GM23338 (cell line): ENCODE measurements at regions not wholly inside any gene's neighbourhood (a gene's known extent, or its start where the extent isn't known, plus 50 kb on each side); places are given as distances from the start of the nearest gene placed in this dataset.

Experiments used
- CREB1 ChIP-seq: fragments of 250-450 bp; sonication (Bioruptor Pico); IDR thresholded peaks from 2 replicates; pipeline ENCODE4 v1.5.0; 2020; ENCODE audit warnings: low read depth, mild to moderate bottlenecking, moderate library complexity
- CTCF ChIP-seq, 2 experiments: fragments of 200-600 bp in 1 of 2; sonication (generic) in 1 of 2; conservative IDR thresholded peaks; 2 replicates each; pipeline versions ENCODE4 v1.5.1 to v1.6.1; 2016 to 2017; ENCODE audit warnings: antibody characterized with exemption in 2 of 2, low read depth in 2 of 2, mild to moderate bottlenecking in 2 of 2, moderate library complexity in 1 of 2
- EZH2 ChIP-seq: fragments of 200-600 bp; sonication (generic); IDR thresholded peaks from one replicate; pipeline ENCODE4 v1.8.0; 2017; ENCODE audit warnings: antibody characterized with exemption, mild to moderate bottlenecking, low read depth; ENCODE audit not compliant: unreplicated experiment
- EZH2phosphoT487 ChIP-seq: fragments of 200-600 bp; sonication (generic); IDR thresholded peaks from one replicate; pipeline ENCODE4 v1.8.1; 2018; ENCODE audit warnings: antibody characterized with exemption; ENCODE audit not compliant: unreplicated experiment
- JUNB ChIP-seq: IDR thresholded peaks from one replicate; pipeline ENCODE4 v1.6.1; 2016; ENCODE audit warnings: antibody characterized with exemption; ENCODE audit not compliant: unreplicated experiment
- POLR2AphosphoS5 ChIP-seq: IDR thresholded peaks from 2 replicates; pipeline ENCODE4 v1.6.1; 2016; ENCODE audit warnings: antibody characterized with exemption, low read depth
- REST ChIP-seq: IDR thresholded peaks from one replicate; pipeline ENCODE4 v1.6.1; 2018; ENCODE audit warnings: antibody characterized with exemption; ENCODE audit not compliant: unreplicated experiment
- STAT1 ChIP-seq: IDR thresholded peaks from one replicate; pipeline ENCODE4 v1.6.1; 2016; ENCODE audit warnings: antibody characterized with exemption; ENCODE audit not compliant: unreplicated experiment
- ZNF331 ChIP-seq: fragments of 250-450 bp; sonication (Bioruptor Pico); IDR thresholded peaks from 2 replicates; pipeline ENCODE4 v1.5.0; 2020; ENCODE audit warnings: low read depth, mild to moderate bottlenecking, moderate library complexity
- TF ChIP-seq, protein P1 (sequence below): IDR thresholded peaks from 2 replicates; pipeline ENCODE4 v1.6.1; 2016; ENCODE audit warnings: antibody characterized with exemption

DNA sequence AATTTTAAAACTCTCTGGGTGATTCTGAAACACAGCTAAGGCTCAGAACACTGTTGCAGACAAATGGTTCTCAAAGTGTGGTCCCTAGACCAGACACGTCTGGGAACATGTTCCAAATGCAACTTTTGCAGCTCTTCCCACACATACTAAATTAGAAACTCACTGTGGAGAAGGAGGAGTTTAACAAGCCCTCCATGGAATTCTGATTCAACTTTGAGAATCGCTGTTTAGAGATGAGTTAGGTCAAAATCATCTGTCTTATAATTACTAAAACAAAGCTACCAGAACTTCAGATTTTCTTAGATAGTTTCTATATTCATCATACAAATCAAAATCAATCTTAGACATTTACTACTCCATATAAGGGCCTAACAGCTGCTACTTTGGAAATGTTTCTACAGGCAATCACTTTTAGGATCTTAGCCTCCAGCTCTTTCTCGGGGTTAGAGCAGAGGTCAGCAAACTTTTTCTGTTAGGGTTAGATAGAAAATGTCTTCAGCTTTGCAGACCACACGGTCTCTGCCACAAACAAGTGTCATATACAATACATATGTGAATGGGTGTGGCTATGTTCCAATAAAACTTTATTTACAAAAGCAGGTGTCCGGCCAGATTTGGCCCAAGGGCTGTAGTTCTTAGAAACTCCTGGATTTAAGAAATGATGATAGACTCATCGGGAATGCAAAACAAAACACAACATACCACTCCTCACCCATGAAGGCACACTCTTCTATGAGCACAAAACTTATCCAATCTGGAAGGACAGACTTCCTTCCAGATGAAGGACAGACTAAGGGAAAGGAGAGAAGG is 50.0 kb upstream of the ARHGAP18 start:
- TF ChIP-seq POLR2AphosphoS5 (no peak), CTCF (conservative IDR thresholded peaks at IDR 0.05; ENCODE audit: low read depth in 2 of 2) (no peak), EZH2phosphoT487 (no peak), REST (no peak), ZNF331 (no peak), JUNB (no peak), CREB1 (CRISPR knock-in tag) (no peak), EZH2 (no peak), STAT1 (no peak)
- TF ChIP-seq, protein P1, sequence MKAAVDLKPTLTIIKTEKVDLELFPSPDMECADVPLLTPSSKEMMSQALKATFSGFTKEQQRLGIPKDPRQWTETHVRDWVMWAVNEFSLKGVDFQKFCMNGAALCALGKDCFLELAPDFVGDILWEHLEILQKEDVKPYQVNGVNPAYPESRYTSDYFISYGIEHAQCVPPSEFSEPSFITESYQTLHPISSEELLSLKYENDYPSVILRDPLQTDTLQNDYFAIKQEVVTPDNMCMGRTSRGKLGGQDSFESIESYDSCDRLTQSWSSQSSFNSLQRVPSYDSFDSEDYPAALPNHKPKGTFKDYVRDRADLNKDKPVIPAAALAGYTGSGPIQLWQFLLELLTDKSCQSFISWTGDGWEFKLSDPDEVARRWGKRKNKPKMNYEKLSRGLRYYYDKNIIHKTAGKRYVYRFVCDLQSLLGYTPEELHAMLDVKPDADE: no peak
